ENCODE measurements at regions not wholly inside any gene's neighbourhood (a gene's known extent, or its start where the extent isn't known, plus 50 kb on each side); places are given as distances from the start of the nearest gene placed in this dataset.

DNA sequence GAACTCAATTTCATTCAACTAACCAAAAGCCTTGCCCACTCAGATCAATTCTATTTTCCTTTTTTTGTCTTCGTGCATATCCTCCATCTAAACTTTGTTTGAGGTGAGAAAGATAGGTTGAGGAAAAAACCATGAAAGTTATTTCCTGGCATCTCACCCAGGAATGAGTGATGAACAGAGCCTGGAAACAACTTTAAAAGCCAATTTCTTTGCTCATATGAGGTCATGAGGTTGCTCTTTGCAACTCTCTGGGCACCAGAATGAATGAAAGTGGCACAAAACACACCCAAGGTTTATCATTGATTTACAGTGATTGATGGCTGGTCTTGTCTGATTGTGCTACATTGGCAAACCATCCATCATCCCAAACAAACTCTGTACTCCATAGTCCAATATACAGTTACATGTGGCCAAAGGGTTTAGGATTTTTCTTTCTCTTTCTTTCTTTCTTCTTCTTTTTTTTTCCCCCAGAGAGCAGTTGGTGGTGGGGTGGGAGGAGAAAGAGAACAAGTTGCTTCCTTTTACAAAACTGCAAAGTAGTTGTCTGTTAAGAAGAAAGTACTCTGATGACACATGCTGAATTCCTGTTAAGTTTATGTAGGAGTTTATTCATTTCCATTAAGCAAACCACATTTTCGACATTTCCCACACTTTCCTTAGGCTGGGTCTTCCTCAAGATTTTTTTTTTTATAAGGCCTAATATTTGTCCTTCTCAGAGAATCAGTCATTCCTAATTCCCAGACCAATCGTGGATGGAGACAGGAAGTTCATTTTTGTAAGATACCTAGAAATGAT is 575.9 kb upstream of the ZEB2 start:
- TF ChIP-seq SPI1 (IDR thresholded peaks at IDR 0.05; ENCODE audit: borderline replicate concordance, low read depth) (no peak), CTCF (IDR thresholded peaks at IDR 0.05; ENCODE audit: insufficient read depth, low read length) (no peak), GABPA (IDR thresholded peaks at IDR 0.05; ENCODE audit: low read depth) (no peak), POLR2AphosphoS5 (IDR thresholded peaks at IDR 0.05; ENCODE audit: low read depth) (no peak)

Data from HL-60 (cell line).